HCT116 (cell line): ENCODE measurements at regions not wholly inside any gene's neighbourhood (a gene's known extent, or its start where the extent isn't known, plus 50 kb on each side); places are given as distances from the start of the nearest gene placed in this dataset.
"Not testable (repeated sequence)": the region's sequence is repeated elsewhere in the genome, so short reads cannot be mapped to it uniquely, and the experiment has no call there.

ENCODE experiments used
- ATAC-seq: fragments of 200-7000 bp; cut with Tn5 transposase; 2 replicates; pipeline ENCODE4 v1.9.1; 2020; ENCODE audit warnings: mild to moderate bottlenecking, moderate library complexity
- BruUV-seq: library from RNA; stranded (reverse); fragments of 400-500 nt; replicated peaks from 2 replicates; lab custom pipeline; 2021; lab: Mats Ljungman, UMichigan
- CTCF ChIA-PET: fragments of 300-600 bp; sonication (Branson Sonifier 250); formaldehyde crosslinking; loops from one replicate; lab custom pipeline; 2021; ENCODE audit warnings: antibody characterized with exemption; lab: Charles Lee
- POLR2A ChIA-PET: fragments of 300-600, 350-600 bp; sonication (Branson Sonifier 250); formaldehyde crosslinking; loops from one replicate; lab custom pipeline; 2021; ENCODE audit warnings: antibody characterized with exemption; lab: Charles Lee
- RAD21 ChIA-PET, 2 experiments: fragments of 300-600 bp; sonication (Branson Sonifier 250); formaldehyde crosslinking; loops; one replicate each; lab custom pipeline; 2023; ENCODE audit warnings: low total read pairs in 2 of 2; ENCODE audit not compliant: uncharacterized antibody in 2 of 2, unreplicated experiment in 2 of 2, low non-redundant PET in 1 of 2; lab: Charles Lee
- DNase-seq: peaks from one replicate; pipeline ENCODE4 v3.0.0-alpha.2; 2010; ENCODE audit warnings: low read depth, low spot score
- H2AFZ ChIP-seq: fragments of 200-600 bp; shearing (Covaris generic), sonication (generic); 2 replicates; pipeline ENCODE4 v1.6.1; 2017; ENCODE audit warnings: low read depth, mixed run types, mixed read lengths, antibody characterized with exemption, low read length; ENCODE audit not compliant: poor library complexity, severe bottlenecking
- H3K27ac ChIP-seq: 2 replicates; pipeline ENCODE4 v1.5.1; 2012; ENCODE audit warnings: low read depth, low read length
- H3K27me3 ChIP-seq: fragments of 200-600 bp; sonication (generic); 2 replicates; pipeline ENCODE4 v1.6.1; 2016; ENCODE audit warnings: mixed run types, low read length, mixed read lengths; ENCODE audit not compliant: insufficient read depth
- H3K36me3 ChIP-seq, 2 experiments: fragments of 200-500 bp in 1 of 2; fragments of 200-600 bp in 1 of 2; sonication (Bioruptor generic) in 1 of 2; sonication (generic) in 1 of 2; 2 replicates each; pipeline versions ENCODE4 v1.5.1 to v1.6.1; 2014 to 2016; ENCODE audit warnings: low read length in 2 of 2, inconsistent platforms in 1 of 2, mixed read lengths in 1 of 2, mixed run types in 1 of 2; ENCODE audit not compliant: insufficient read depth in 2 of 2, control insufficient read depth in 1 of 2
- H3K4me1 ChIP-seq, 2 experiments: fragments of 200-600 bp in 1 of 2; sonication (generic) in 1 of 2; 2 replicates each; pipeline versions ENCODE4 v1.5.1 to v1.6.1; 2012 to 2017; ENCODE audit warnings: low read length in 2 of 2, inconsistent platforms in 1 of 2, mild to moderate bottlenecking in 1 of 2, mixed read lengths in 1 of 2, mixed run types in 1 of 2, moderate library complexity in 1 of 2; ENCODE audit not compliant: insufficient read depth in 2 of 2, control insufficient read depth in 1 of 2
- H3K4me2 ChIP-seq: fragments of 200-600 bp; sonication (generic); 2 replicates; pipeline ENCODE4 v1.6.1; 2017; ENCODE audit warnings: mixed run types, low read length, mixed read lengths
- H3K4me3 ChIP-seq, 2 experiments: fragments of 200-600 bp in 1 of 2; sonication (generic) in 1 of 2; replicated peaks in 1 of 2; 2 replicates each; pipeline ENCODE4 v1.5.1; 2011 to 2016; ENCODE audit warnings: low read length in 2 of 2, control low read depth in 1 of 2, low read depth in 1 of 2, mild to moderate bottlenecking in 1 of 2, mixed read lengths in 1 of 2, mixed run types in 1 of 2
- H3K79me2 ChIP-seq: fragments of 200-600 bp; sonication (generic); 2 replicates; pipeline ENCODE4 v1.6.1; 2017; ENCODE audit warnings: mild to moderate bottlenecking, mixed run types, low read length, moderate library complexity, mixed read lengths; ENCODE audit not compliant: insufficient read depth
- H3K9ac ChIP-seq: fragments of 200-600 bp; sonication (generic); 2 replicates; pipeline ENCODE4 v1.6.1; 2016; ENCODE audit warnings: low read length, mixed read lengths
- H3K9me2 ChIP-seq: fragments of 200-600 bp; sonication (generic), shearing (Covaris generic); 2 replicates; pipeline ENCODE4 v1.6.1; 2017; ENCODE audit warnings: mixed run types, mild to moderate bottlenecking, moderate library complexity; ENCODE audit not compliant: insufficient read depth
- H3K9me3 ChIP-seq, 2 experiments: fragments of 200-500 bp in 1 of 2; fragments of 200-600 bp in 1 of 2; sonication (Bioruptor generic) in 1 of 2; sonication (generic) in 1 of 2; 2 replicates each; pipeline ENCODE4 v1.6.1; 2014 to 2017; ENCODE audit warnings: low read length in 2 of 2, mixed read lengths in 2 of 2, inconsistent platforms in 1 of 2, low read depth in 1 of 2, mild to moderate bottlenecking in 1 of 2, mixed run types in 1 of 2, moderate library complexity in 1 of 2; ENCODE audit not compliant: control insufficient read depth in 1 of 2, insufficient read depth in 1 of 2
- H4K20me1 ChIP-seq: fragments of 200-600 bp; sonication (generic), shearing (Covaris generic); 2 replicates; pipeline ENCODE4 v1.6.1; 2017; ENCODE audit warnings: mixed run types, mild to moderate bottlenecking, moderate library complexity; ENCODE audit not compliant: insufficient read depth
- ATF3 ChIP-seq: IDR thresholded peaks from 2 replicates; pipeline ENCODE4 v1.6.1; 2012
- CBX3 ChIP-seq: IDR thresholded peaks from 2 replicates; pipeline ENCODE4 v1.6.1; 2012; ENCODE audit warnings: low read depth
- ELF1 ChIP-seq: IDR thresholded peaks from 2 replicates; pipeline ENCODE4 v1.6.1; 2012; ENCODE audit warnings: low read depth, borderline replicate concordance
- EZH2 ChIP-seq: fragments of 200-600 bp; sonication (generic); IDR thresholded peaks from 2 replicates; pipeline ENCODE4 v1.6.1; 2017; ENCODE audit warnings: antibody characterized with exemption, mixed run types
- EZH2phosphoT487 ChIP-seq: fragments of 200-600 bp; IDR thresholded peaks from 2 replicates; pipeline ENCODE4 v1.6.1; 2018; ENCODE audit warnings: antibody characterized with exemption, borderline replicate concordance
- MAX ChIP-seq: IDR thresholded peaks from 2 replicates; pipeline ENCODE4 v1.6.1; 2012
- POLR2A ChIP-seq: IDR thresholded peaks from 2 replicates; pipeline ENCODE4 v1.7.0; 2011; ENCODE audit warnings: borderline replicate concordance; ENCODE audit not compliant: insufficient read depth, insufficient read length; ENCODE audit errors: extremely low read depth
- SIN3A ChIP-seq: IDR thresholded peaks from 2 replicates; pipeline ENCODE4 v1.6.1; 2012; ENCODE audit warnings: low read depth
- SRF ChIP-seq: IDR thresholded peaks from 2 replicates; pipeline ENCODE4 v1.6.1; 2012; ENCODE audit warnings: low read depth
- TCF7L2 ChIP-seq: IDR thresholded peaks from 2 replicates; pipeline ENCODE4 v1.7.0; 2011; ENCODE audit warnings: borderline replicate concordance, inconsistent platforms; ENCODE audit not compliant: insufficient read depth, insufficient read length; ENCODE audit errors: extremely low read depth
- ZBTB33 ChIP-seq: IDR thresholded peaks from 2 replicates; pipeline ENCODE4 v1.6.1; 2011; ENCODE audit warnings: mild to moderate bottlenecking, low read length, moderate library complexity; ENCODE audit not compliant: insufficient replicate concordance; ENCODE audit errors: extremely low read depth
- ZNF274 ChIP-seq: fragments of 200-500 bp; sonication (Bioruptor generic); IDR thresholded peaks from 2 replicates; pipeline ENCODE4 v1.6.1; 2014; ENCODE audit warnings: mild to moderate bottlenecking, low read depth, low read length, inconsistent platforms
- intact Hi-C: fragments of 100-400 bp; cut with micrococcal nuclease; formaldehyde crosslinking; loops from 2 replicates; pipeline ENCODE4 v1.10.0; 2022

DNA sequence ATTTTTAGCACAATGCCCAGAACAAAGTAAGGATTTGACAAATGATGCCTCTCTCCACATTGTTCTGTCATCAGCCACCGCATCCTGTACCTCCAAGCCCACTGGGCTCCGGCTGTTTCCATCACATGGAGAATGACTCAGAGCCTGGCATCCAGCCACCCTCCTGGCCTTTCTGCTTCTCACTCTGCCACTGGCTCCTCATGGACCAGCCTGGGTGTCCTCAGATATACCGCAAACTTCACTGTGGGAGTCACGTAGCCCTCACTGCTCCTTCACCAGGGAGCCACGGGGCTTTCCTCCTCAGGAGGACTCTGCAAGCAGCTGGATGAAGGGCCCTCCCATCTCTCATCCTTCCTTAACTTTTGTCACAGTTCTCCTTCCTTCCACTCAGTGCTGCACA, 943.0 kb downstream of the TUBA3C start:
- H3K27ac ChIP-seq, H3K36me3 ChIP-seq, H3K9ac ChIP-seq, H3K4me3 ChIP-seq, H3K9me2 ChIP-seq, POLR2A ChIA-PET, CTCF ChIA-PET, H2AFZ ChIP-seq, H3K79me2 ChIP-seq, DNase-seq, H3K4me1 ChIP-seq, BruUV-seq, RAD21 ChIA-PET, intact Hi-C loops, H3K27me3 ChIP-seq, H3K4me2 ChIP-seq, H4K20me1 ChIP-seq, H3K9me3 ChIP-seq, ATAC-seq: not testable (repeated sequence)

GRCh38 chr13:18236528-18236815, 945.2 kb downstream of the TUBA3C start:
- no peak overlapping the region for H3K4me2 ChIP-seq
- no peaks in the 10 kb centered on the region for H3K4me1 ChIP-seq
- no peak overlapping the region for H2AFZ ChIP-seq
- no peaks in the 10 kb centered on the region for H4K20me1 ChIP-seq
- TF ChIP-seq MAX (no peak), CBX3 (no peak), EZH2phosphoT487 (no peak), ZBTB33 (no peak), ELF1 (no peak), EZH2 (no peak), ATF3 (no peak), SRF (no peak), SIN3A (no peak), TCF7L2 (no peak), POLR2A (no peak), ZNF274 (no peak)
- CTCF ChIA-PET, result no interaction called here
- POLR2A ChIA-PET, result no interaction called here
- ATAC-seq (no peak), DNase-seq (no peak)
- no peaks in the 10 kb centered on the region for H3K36me3 ChIP-seq
- H3K27me3 ChIP-seq, result no peaks in the 10 kb centered on the region
- intact Hi-C loops, result no loop called here
- H3K9me3 ChIP-seq, result peaks cover 5 to 16% of the 10 kb centered on the region in 2 experiments; a peak in 2 of 4 replicates
- no peak overlapping the region for H3K9ac ChIP-seq
- RAD21 ChIA-PET, result no interaction called here
- no peaks in the 10 kb centered on the region for H3K79me2 ChIP-seq
- BruUV-seq, result no TSS peak
- H3K27ac ChIP-seq, result no peak overlapping the region
- H3K4me3 ChIP-seq, result no peak overlapping the region
- H3K9me2 ChIP-seq, result no peaks in the 10 kb centered on the region
